Dermis blood vessel endothelial cell (primary cell): ENCODE measurements at regions not wholly inside any gene's neighbourhood (a gene's known extent, or its start where the extent isn't known, plus 50 kb on each side); places are given as distances from the start of the nearest gene placed in this dataset.
"Not testable (repeated sequence)": the region's sequence is repeated elsewhere in the genome, so short reads cannot be mapped to it uniquely, and the experiment has no call there.

ENCODE experiments used
- DNase-seq: peaks from one replicate; pipeline ENCODE4 v3.0.0; 2010

- DNase-seq: no peak
Observed at GRCh38 chr4:186982160-186982559, 258.5 kb upstream of the FAT1 start.

GRCh38 chr4:186984105-186984644 is 260.5 kb upstream of the FAT1 start:
- no peak for DNase-seq

GRCh38 chr4:186999686-187000085 is 276.0 kb upstream of the FAT1 start:
- DNase-seq: no peak

- DNase-seq: no peak
Observed at GRCh38 chr4:187000281-187000680, 276.6 kb upstream of the FAT1 start.

- DNase-seq: not testable (repeated sequence)
Observed at GRCh38 chr4:187002133-187002532, 278.5 kb upstream of the FAT1 start.

- DNase-seq: no peak
Observed at GRCh38 chr4:187004628-187005027, 281.0 kb upstream of the FAT1 start.

- no peak for DNase-seq
Observed at GRCh38 chr4:187006189-187006618, 282.5 kb upstream of the FAT1 start.

GRCh38 chr4:187010052-187010451 is 286.4 kb upstream of the FAT1 start:
- no peak for DNase-seq

- DNase-seq: no peak
Observed at GRCh38 chr4:187016101-187016500, 292.4 kb upstream of the FAT1 start.

GRCh38 chr4:187017147-187017546 is 293.5 kb upstream of the FAT1 start:
- no peak for DNase-seq

- DNase-seq: no peak
Observed at GRCh38 chr4:187019896-187020295, 296.2 kb upstream of the FAT1 start.

GRCh38 chr4:187020676-187021075 is 297.0 kb upstream of the FAT1 start:
- DNase-seq: no peak

GRCh38 chr4:187021436-187022205 is 298.0 kb upstream of the FAT1 start:
- no peak for DNase-seq

- no peak for DNase-seq
Observed at GRCh38 chr4:187027272-187027671, 303.6 kb upstream of the FAT1 start.

GRCh38 chr4:187042251-187042650 is 318.6 kb upstream of the FAT1 start:
- no peak for DNase-seq

GRCh38 chr4:187046471-187046870 is 322.8 kb upstream of the FAT1 start:
- DNase-seq: no peak

- no peak for DNase-seq
Observed at GRCh38 chr4:187059021-187059420, 335.4 kb upstream of the FAT1 start.

- no peak for DNase-seq
Observed at GRCh38 chr4:187059895-187060294, 336.2 kb upstream of the FAT1 start.

- DNase-seq: no peak
Observed at GRCh38 chr4:187060551-187060950, 336.9 kb upstream of the FAT1 start.

- no peak for DNase-seq
Observed at GRCh38 chr4:187063251-187063650, 339.6 kb upstream of the FAT1 start.

GRCh38 chr4:187064033-187064432 is 340.4 kb upstream of the FAT1 start:
- no peak for DNase-seq

- DNase-seq: no peak
Observed at GRCh38 chr4:187065396-187065795, 341.7 kb upstream of the FAT1 start.

GRCh38 chr4:187065806-187066205 is 342.1 kb upstream of the FAT1 start:
- DNase-seq: no peak

GRCh38 chr4:187069398-187069797 is 345.7 kb upstream of the FAT1 start:
- no peak for DNase-seq

- DNase-seq: no peak
Observed at GRCh38 chr4:187070158-187070557, 346.5 kb upstream of the FAT1 start.
